Superior temporal gyrus (tissue), 1 donor: ENCODE measurements at regions not wholly inside any gene's neighbourhood (a gene's known extent, or its start where the extent isn't known, plus 50 kb on each side); places are given as distances from the start of the nearest gene placed in this dataset.

Experiments
- DNase-seq: peaks from one replicate; pipeline ENCODE4 v3.0.0-alpha.2; 2016; ENCODE audit errors: extremely low spot score

DNA sequence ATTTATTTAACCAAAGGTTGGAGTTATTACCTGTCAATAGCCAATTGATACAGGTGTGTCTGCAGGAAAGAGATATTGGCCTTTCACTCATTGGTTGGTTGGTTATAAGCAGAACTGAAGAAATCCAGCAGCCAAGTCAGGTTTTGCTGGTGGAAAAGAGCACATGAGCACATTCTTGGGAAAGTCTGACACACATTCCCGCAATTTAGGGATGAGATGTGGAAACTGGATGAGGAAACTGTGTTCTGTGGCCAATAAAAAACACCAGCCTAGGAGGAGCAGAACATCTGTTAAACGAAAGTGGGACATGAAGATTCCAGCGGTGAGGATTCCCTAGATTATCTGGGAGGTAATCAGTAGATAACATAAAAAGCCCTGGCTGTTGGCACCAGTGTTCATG lies 567.4 kb upstream of the CPEB2 start:
- DNase-seq: no peak

DNA sequence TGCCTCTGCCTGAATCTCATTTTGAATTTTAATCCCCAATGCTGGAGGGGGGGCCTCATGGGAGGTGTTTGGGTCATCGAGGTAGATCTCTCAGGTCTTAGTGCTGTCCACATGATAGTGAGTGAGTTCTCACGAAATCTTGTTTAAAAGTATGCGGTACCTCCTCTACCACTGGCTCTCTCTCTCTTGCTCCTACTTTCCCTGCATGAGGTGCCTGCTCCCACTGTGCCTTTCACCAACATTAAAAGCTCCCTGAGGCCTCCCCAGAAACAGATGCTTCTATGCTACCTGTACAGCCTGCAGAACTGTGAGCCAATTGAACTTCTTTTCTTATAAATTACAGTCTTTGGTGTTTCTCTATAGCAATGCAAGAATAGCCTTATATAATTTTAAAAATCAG lies 560.7 kb upstream of the CPEB2 start:
- no peak for DNase-seq

DNA sequence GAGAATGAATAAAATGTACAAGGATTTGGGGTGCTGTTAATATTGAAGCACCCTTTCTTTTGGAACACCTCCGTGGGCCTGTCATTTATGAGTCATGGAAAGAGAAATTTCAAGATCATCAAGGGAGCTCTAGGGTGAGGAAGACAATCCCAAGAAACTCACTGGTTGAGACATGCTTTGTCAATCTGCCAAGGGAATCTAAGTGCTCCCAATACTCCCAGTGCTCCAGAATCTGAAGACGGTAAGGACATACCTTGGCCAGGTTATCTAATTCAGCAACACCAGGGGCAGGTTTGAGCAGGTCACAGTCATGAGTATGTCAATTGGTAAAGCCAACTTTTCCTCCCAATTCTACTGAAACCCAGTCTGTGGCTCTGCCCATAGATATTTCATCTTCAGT lies 556.4 kb upstream of the CPEB2 start:
- DNase-seq: no peak

DNA sequence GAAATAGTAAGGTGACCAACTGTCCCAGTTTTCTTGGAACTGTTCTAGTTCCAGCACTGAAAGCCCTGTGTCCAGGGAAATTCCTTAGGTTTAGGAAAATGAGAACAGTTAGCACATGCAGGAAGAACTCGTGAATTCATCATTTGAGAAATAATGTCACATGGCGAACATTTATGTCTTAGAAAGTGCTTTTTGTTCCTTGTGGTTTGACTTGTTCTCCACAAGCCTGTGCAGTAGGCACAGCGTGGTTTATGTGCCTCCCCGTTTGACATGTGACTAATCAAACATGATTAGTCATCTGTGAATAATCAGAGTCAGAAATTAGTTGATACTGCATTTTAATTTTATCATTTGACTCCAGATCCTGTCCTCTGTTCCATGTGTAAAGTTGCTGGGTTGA lies 556.0 kb upstream of the CPEB2 start:
- DNase-seq: no peak

DNA sequence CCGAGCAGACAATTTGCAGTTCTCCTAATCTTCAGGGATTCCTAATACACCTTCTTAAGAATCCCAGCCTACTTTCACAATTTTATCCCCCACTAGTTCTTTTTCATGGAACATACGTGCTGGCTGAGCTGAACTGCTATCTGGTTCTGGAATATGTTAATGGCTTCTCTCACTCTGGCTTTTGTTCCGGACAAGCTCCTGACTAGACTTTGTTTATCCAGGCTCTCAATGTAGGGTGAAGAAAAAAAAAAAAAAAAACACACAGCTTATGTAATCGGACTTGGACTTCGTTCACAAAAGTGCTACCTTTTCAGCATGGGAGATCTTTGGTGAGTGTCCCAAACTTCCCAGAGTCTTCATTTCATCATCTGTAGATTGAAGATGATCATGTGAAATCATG lies 555.4 kb upstream of the CPEB2 start:
- no peak for DNase-seq

DNA sequence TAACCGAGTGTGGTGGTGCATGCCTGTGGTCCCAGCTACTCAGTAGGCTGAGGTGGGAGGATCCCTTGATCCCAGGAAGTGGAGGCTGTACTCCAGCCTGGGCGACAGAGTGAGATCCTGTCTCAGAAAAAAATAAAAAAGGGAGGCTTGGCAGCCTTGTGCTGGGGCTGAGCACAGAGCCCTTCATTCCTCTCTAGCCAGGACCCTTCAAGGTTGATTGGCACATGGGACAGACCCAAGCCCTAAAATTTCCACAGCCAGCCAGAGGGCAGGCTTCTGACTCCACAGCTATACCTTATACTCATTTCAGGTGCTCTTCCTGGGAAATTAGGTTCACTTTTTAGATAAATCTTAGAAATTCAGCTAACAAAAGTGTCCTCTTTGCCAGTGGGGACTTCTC lies 553.0 kb upstream of the CPEB2 start:
- no peak for DNase-seq

DNA sequence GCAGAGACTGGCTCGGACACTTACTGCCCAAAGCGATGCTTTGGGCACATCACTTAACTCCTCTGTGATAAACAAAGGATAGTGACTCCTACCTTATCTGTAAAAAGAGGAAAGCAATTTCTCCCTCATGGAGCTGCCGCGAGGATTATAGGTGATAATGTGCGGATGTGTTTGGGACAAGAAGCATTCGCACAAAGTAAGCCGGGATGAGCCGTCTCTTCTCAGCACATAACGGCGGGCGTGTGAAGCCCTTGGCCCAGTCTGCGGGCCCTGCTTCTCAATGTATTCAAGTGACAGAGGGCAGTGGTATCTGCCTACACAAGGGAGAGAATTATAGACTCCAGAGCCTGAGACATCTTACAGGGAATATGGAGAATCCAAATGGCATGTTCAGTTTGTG lies 550.3 kb upstream of the CPEB2 start:
- no peak for DNase-seq

DNA sequence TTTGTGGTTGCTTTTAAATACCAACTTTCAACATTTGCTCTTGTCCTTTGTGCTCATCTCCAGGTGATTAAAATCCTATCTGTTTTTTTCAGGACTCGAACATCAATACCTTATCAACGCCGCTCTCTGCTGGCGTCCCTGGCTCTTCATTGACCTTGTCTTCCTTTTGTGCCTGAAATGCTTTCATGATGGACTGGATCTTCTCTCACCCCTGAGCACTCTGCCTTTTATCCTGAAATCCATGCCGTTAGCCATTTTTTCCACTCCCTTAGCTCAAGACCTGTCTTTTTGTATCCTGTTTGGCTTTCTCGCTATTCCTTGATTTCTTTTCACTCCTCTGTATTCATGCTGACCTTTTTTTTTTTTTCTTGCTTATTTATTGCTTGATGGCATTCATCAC lies 549.5 kb upstream of the CPEB2 start:
- DNase-seq: no peak

DNA sequence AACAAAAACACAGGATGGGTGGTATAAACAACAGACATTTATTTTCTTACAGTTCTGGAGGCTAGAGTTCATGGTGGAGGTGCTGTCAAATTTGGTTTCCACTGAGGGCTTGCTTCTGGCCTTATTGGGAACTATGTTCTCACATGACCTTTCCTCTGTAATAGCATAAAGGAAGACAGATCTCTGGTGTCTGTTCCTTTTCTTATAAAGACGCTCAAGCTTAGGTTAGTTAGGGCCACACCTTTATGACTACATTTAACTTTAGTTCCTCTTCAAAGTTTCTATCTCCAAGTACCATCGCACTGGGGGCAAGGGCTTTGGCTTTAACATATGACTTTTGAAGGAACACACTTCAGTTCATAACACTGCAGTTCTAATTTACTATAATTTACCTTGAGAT lies 543.8 kb upstream of the CPEB2 start:
- no peak for DNase-seq

DNA sequence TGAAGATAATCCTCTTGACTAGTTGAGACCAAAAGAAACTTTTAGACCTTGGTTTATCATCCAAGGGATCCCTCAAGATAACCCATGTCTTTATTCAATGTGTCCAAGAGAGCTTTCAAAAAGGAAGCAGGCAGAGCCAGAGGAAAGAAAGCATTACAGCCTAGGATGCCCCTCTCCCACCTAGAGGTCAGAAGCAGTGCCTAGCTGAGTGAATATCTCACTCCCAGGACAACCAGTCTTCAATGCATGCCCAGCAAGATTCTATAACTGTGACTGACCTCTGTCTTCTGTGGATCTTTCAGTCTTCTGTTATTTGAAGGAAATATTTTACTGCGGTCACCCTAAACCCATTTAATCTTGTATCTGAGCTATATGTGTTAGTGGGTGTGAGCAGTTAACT lies 537.2 kb upstream of the CPEB2 start:
- no peak for DNase-seq

DNA sequence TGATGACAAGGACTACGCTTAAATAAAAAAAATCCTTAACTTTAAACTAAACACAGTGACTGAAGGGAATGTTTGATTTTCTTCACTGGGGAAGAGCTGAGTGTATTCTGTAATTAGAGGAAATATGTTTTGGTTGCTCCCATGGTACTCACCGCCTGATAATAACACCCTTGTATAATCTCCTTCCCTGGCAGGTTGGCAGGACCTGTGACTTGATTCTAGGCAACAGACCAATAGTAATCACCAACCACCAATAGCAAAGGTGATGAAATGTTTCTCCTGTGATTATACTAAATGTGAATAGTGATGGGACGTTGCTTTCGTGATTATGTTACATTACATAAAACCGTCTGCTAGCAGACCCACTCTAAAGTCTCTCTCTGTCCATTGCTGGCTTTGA lies 536.8 kb upstream of the CPEB2 start:
- no peak for DNase-seq

DNA sequence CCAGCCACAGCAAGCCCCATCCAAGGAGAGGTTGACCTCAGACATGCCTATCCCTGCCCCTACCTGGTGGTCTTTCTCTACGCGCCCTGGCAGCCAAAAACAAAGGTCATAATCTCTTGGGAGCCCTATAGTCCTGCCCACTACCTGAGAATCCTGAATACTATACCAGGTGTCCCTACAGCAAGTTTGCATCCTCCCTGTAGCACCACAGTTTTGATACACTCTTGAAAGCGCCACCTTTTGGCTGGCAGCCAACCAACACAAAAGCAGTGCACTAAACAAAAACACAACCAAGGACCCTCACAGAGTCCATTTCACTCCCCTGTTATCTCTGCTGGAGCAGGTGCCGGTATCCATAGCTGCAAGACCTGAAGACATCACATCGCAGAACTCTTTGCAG lies 523.8 kb upstream of the CPEB2 start:
- DNase-seq: no peak

DNA sequence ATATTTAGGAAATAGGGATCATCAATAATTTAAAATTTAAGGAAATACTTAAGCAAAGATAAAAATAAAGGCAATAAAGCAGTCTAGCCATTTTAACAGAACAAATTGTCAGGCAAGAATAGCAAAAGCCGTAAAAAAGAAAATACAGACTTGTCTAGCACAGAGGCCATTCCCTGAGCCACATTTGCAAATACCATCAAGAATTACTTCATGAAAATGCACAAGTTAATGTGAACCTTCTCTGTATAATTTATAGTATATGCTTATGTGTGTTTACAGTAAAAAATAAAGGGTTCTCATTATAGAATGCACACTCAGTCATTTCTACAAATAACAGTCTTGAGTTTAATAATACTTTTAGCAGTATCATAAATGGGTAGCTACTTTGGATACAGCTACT lies 505.9 kb upstream of the CPEB2 start:
- no peak for DNase-seq

DNA sequence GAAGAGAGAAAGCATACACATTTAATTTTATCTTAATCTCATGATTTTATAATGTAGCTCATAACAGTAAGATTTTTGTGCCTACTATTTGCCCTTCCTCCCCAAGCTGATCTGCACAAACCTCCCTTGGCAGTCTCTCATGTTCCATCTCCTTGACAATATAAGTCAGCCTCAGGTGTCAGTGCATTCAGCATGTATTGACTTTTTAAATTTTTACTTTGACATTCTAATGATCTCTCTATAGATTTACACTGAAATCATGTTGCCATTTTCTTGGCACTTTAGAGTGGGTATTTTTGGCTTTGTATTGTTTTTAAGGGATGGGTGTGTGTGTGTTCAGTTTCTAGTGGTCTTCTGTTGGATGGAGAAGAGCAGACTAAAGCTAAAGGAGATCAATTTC lies 505.3 kb upstream of the CPEB2 start:
- no peak for DNase-seq

DNA sequence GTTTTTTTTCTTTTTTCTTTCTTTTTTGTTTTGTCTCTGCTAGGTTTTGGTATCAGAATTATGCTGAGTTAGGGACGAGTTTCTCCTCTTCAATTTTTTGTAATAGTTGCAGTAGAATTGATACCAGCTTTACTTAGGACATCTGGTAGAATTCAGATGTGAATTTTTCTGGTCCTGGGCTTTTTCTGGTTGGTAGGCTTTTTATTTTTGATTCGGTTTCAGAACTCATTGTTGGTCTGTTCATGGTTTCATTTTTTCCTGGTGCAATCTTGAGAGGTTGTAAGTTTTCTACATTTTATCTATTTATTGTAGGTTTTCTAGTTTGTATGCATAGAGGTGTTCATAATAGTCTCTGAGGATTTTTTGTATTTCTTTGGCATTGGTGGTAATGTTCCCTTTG lies 498.1 kb upstream of the CPEB2 start:
- no peak for DNase-seq

DNA sequence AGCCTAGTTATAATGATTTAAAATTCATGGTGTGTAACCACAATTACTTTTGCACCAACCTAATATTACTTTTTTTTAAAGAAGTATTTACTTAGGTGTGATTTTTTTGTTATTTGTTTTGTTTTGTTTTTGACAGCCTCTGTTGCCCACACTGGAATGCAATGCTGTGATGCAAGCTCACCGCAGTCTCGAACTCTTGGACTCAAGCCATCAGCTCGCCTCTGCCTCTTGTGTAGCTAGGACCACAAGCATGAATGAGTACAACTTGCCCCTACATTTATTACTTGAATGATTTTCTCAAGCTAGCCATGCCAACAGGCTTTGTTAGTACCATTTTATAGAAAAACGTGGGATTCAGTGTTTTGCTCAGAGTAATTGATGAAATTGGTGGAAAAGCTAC lies 488.8 kb upstream of the CPEB2 start:
- no peak for DNase-seq

DNA sequence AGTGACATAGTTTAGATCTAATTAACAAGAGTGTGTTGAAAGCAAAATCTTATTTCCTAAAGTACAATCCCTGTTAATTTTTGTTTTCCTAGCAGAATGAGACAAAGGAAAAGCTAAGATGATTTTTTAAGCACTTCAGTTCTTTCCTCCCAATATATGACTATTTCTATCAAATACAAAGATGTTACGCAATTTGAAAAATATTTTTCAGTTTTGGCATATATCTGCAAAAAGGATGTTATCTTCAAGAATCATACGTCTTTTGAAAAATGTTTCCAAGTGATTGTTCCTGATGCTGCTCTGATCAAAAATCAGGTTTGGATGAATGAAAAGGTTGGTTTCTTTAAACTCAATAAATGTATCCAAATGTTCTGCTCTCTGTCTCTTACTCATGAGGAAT lies 486.7 kb upstream of the CPEB2 start:
- no peak for DNase-seq

DNA sequence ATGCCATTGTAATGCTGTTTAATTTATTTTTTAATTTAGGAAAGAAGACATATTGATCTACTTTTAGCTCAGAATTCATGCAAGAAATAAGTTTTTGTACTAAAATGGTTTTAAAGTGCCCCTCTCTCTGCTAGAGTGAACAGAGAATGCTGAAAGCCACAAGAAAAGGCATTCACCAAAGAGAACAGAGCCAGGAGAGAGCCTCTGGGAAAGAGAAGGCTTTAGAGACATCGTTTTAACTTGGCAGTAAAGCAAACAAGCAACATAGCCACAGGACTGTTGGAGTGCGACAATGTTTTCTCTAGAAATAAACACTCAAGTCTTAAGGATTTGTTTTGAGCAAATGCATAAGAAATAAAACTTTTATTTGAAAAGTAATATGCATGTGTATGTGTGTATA lies 484.1 kb upstream of the CPEB2 start:
- DNase-seq: no peak

DNA sequence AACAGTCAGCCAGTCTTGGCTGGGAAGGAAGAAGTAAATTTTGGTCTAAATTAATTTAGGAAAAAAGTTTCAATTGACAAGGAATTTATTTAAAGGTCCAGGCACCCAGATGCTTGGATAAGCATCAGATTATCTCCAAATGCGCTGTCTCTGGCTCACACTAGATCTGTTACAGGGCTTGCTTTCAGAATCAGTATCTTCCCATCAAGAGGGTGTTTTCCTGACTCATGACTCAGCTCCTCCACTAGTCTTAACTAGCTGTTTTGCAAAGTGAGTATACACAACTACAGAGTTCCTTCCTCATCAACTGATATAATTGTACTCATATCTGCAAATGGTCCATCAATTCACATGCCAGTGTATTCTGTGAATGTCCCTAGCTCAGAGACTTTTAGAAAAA lies 482.1 kb upstream of the CPEB2 start:
- no peak for DNase-seq

DNA sequence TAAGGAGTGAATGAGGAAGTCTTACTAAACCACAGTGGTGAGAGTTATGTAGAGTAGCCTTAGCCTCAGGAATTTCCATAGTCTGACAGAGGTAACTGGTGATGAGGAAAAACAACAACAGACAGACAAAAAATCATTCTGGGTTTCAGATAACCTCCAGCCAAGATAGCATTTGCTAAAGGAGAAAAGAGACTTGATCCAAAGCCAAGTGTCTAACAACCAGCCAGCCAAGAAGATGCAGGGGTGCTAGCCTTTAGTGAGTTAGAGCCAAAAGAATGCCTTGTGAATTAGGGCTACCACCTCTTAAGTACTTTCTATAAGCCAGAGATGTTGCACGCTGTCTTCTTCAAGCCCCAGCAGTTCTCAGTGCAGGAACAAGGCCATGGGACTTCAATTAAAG lies 478.0 kb upstream of the CPEB2 start:
- no peak for DNase-seq

DNA sequence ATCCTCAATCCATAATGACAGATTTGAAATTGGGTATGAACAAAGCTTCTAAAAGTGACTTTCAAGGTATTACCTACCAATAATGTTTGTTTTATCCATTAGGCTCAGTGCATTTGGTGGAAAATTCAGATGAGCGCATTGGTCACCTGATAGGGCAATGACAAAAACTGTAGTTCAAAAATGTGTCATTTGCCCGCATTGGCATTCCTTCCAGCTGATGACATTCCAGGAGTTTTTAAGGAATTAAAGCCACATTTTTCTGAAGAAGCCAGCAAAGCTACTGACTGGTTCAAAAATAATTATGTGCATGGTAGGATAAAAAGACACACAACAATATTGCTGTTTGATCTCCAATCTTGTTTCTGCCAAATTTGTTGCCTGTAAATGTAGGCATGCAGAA lies 473.4 kb upstream of the CPEB2 start:
- DNase-seq: no peak

DNA sequence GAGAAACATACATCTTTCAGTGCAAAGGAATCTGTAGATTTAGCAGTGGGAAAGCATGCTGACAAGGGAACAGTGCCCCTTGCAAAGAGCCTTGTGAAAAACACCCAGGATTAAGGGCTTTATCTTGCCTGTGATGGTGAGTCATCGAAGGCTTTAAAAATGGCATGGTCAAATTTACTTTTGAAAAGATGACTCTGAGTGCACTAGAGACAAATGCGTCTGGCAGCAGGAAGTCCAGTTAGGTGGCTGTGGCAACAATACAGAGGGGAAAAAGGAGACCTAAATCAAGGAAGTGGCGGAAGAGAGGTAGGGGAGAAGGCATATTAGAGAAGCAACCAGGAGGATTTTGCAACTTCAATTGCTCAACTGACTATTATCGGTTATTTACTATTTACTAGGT lies 472.6 kb upstream of the CPEB2 start:
- no peak for DNase-seq

DNA sequence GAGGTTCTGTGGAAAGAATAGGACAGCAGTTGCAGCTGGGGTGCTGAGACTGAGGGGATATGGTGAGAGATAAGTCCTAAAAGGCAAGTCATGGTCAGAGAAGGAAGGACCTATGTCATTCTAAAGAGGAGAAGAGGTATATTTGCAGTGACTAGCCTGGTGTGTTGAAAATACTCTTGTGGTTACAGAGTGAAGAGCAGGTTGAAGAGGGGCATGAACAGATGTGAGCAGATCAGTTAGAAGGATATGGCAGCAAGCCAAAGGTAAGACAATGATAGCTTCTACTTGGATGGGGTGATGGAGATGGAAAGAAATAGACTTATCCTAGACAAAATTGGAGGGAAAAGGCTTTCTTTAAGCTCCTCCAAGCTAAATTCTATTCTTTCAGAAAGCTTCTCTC lies 469.8 kb upstream of the CPEB2 start:
- no peak for DNase-seq

DNA sequence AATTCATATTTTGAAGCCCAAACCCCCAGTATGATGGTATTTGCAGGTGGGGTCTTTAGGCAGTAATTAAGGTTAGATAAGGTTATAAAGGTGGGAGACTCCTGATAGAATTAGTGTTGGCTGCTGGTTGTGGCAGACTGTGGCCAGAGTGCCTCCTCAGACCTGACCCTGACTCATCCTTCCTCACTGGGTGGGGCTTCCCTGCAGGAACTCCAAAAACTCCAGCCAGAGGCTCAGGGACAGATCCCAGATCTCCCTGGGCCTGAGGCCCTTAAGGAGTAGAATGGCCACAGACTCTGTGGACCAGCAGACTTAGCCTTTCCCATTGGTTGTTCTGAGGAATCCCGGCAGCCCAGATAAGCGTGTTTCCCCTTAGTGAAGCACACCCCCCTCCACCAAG lies 463.0 kb upstream of the CPEB2 start:
- no peak for DNase-seq

DNA sequence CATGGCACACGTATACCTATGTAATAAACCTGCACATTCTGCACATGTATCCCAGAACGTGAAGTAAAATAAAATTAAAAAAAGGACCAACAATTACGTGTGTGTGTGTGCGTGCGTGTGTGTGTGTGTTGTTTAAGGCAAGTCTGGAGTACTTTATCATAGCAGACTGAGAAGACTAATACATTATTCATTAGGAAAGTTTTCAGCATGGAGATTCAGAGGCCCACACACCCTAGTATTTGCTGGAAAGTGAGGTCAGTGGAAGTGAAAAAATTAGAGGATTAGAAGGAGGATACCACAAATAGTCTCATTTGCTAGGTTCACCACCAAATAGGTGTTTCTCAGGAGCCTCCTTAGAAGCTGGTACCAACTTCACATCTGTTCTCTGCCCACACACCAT lies 457.1 kb upstream of the CPEB2 start:
- DNase-seq: no peak
